GM23338 (cell line): ENCODE measurements at regions not wholly inside any gene's neighbourhood (a gene's known extent, or its start where the extent isn't known, plus 50 kb on each side); places are given as distances from the start of the nearest gene placed in this dataset.
"Not testable (repeated sequence)": the region's sequence is repeated elsewhere in the genome, so short reads cannot be mapped to it uniquely, and the experiment has no call there.

Experiments
- ATAC-seq: fragments of 200-7000 bp; cut with Tn5 transposase; 3 replicates; pipeline ENCODE4 v1.9.1; 2020
- DNase-seq: peaks from one replicate; pipeline ENCODE4 v3.0.0-alpha.2; 2015; ENCODE audit warnings: low spot score
- H2AFZ ChIP-seq: fragments of 200-600 bp; sonication (generic); 2 replicates; pipeline ENCODE4 v1.8.0; 2016; ENCODE audit warnings: antibody characterized with exemption, mild to moderate bottlenecking, moderate library complexity
- H3F3A ChIP-seq: fragments of 200-600 bp; sonication (generic); replicated peaks from 2 replicates; pipeline ENCODE4 v1.8.0; 2017; ENCODE audit warnings: antibody characterized with exemption, mixed run types, low read depth
- H3K27ac ChIP-seq: fragments of 200-600 bp; sonication (generic); 2 replicates; pipeline ENCODE4 v1.6.1; 2016; ENCODE audit warnings: low read depth
- H3K27me3 ChIP-seq: fragments of 200-600 bp; sonication (generic); 2 replicates; pipeline ENCODE4 v1.8.0; 2016; ENCODE audit warnings: mild to moderate bottlenecking, mixed run types, moderate library complexity; ENCODE audit not compliant: insufficient read depth
- H3K36me3 ChIP-seq: fragments of 200-600 bp; sonication (generic); 2 replicates; pipeline ENCODE4 v1.8.0; 2016; ENCODE audit warnings: mild to moderate bottlenecking; ENCODE audit not compliant: insufficient read depth
- H3K4me1 ChIP-seq: fragments of 200-600 bp; sonication (generic); 2 replicates; pipeline ENCODE4 v1.8.0; 2016; ENCODE audit warnings: mild to moderate bottlenecking, moderate library complexity; ENCODE audit not compliant: insufficient read depth
- H3K4me2 ChIP-seq: fragments of 200-600 bp; sonication (generic); 2 replicates; pipeline ENCODE4 v1.7.1; 2017; ENCODE audit warnings: mixed run types
- H3K4me3 ChIP-seq: fragments of 200-600 bp; sonication (generic); 2 replicates; pipeline ENCODE4 v1.6.1; 2016; ENCODE audit warnings: mixed run types
- H3K79me2 ChIP-seq: fragments of 200-600 bp; sonication (generic); replicated peaks from 2 replicates; pipeline ENCODE4 v1.8.0; 2017; ENCODE audit warnings: mild to moderate bottlenecking; ENCODE audit not compliant: insufficient read depth
- H3K9me2 ChIP-seq: fragments of 200-600 bp; sonication (generic); 2 replicates; pipeline ENCODE4 v1.8.0; 2017; ENCODE audit not compliant: insufficient read depth
- H4K20me1 ChIP-seq: fragments of 200-600 bp; sonication (generic); replicated peaks from 2 replicates; pipeline ENCODE4 v1.8.0; 2017; ENCODE audit warnings: mild to moderate bottlenecking; ENCODE audit not compliant: insufficient read depth
- H3K27ac Mint-ChIP-seq: 2 replicates; pipeline ENCODE4 v1.8.0; 2020; ENCODE audit warnings: inconsistent platforms, mild to moderate bottlenecking, moderate library complexity, mixed read lengths
- H3K27me3 Mint-ChIP-seq: 3 replicates; pipeline ENCODE4 v1.8.0; 2022; ENCODE audit warnings: low read depth, mild to moderate bottlenecking, moderate library complexity, mixed read lengths, inconsistent platforms; ENCODE audit not compliant: insufficient read depth, poor library complexity
- H3K36me3 Mint-ChIP-seq: 3 replicates; pipeline ENCODE4 v1.8.0; 2021; ENCODE audit warnings: low read depth, mild to moderate bottlenecking, inconsistent platforms, moderate library complexity, mixed read lengths
- H3K4me1 Mint-ChIP-seq: 3 replicates; pipeline ENCODE4 v1.8.0; 2020; ENCODE audit warnings: mild to moderate bottlenecking, inconsistent platforms, mixed read lengths
- H3K4me3 Mint-ChIP-seq: 3 replicates; pipeline ENCODE4 v1.8.0; 2021; ENCODE audit warnings: moderate library complexity, mild to moderate bottlenecking, inconsistent platforms, mixed read lengths
- H3K9me3 Mint-ChIP-seq: 3 replicates; pipeline ENCODE4 v1.8.0; 2020; ENCODE audit warnings: moderate library complexity, mild to moderate bottlenecking, inconsistent platforms, mixed read lengths
- CREB1 ChIP-seq: fragments of 250-450 bp; sonication (Bioruptor Pico); IDR thresholded peaks from 2 replicates; pipeline ENCODE4 v1.5.0; 2020; ENCODE audit warnings: low read depth, mild to moderate bottlenecking, moderate library complexity
- CTCF ChIP-seq, 2 experiments: fragments of 200-600 bp in 1 of 2; sonication (generic) in 1 of 2; conservative IDR thresholded peaks; 2 replicates each; pipeline versions ENCODE4 v1.5.1 to v1.6.1; 2016 to 2017; ENCODE audit warnings: antibody characterized with exemption in 2 of 2, low read depth in 2 of 2, mild to moderate bottlenecking in 2 of 2, moderate library complexity in 1 of 2
- EZH2 ChIP-seq: fragments of 200-600 bp; sonication (generic); IDR thresholded peaks from one replicate; pipeline ENCODE4 v1.8.0; 2017; ENCODE audit warnings: antibody characterized with exemption, mild to moderate bottlenecking, low read depth; ENCODE audit not compliant: unreplicated experiment
- JUNB ChIP-seq: IDR thresholded peaks from one replicate; pipeline ENCODE4 v1.6.1; 2016; ENCODE audit warnings: antibody characterized with exemption; ENCODE audit not compliant: unreplicated experiment
- NANOG ChIP-seq: IDR thresholded peaks from 2 replicates; pipeline ENCODE4 v1.6.1; 2016; ENCODE audit warnings: antibody characterized with exemption, borderline replicate concordance
- REST ChIP-seq: IDR thresholded peaks from one replicate; pipeline ENCODE4 v1.6.1; 2018; ENCODE audit warnings: antibody characterized with exemption; ENCODE audit not compliant: unreplicated experiment
- ZNF114 ChIP-seq: fragments of 250-450 bp; sonication (Bioruptor Pico); IDR thresholded peaks from 2 replicates; pipeline ENCODE4 v1.5.0; 2020; ENCODE audit warnings: mild to moderate bottlenecking, moderate library complexity
- ZNF331 ChIP-seq: fragments of 250-450 bp; sonication (Bioruptor Pico); IDR thresholded peaks from 2 replicates; pipeline ENCODE4 v1.5.0; 2020; ENCODE audit warnings: low read depth, mild to moderate bottlenecking, moderate library complexity

GRCh38 chr2:132265595-132265994, 103.8 kb upstream of the ANKRD30BL start:
- not testable (repeated sequence) for ATAC-seq, H3K36me3 ChIP-seq, H3K9me3 Mint-ChIP-seq, H3K27me3 ChIP-seq, H3K27ac ChIP-seq, H4K20me1 ChIP-seq, H3K27ac Mint-ChIP-seq, H3K27me3 Mint-ChIP-seq, H3K79me2 ChIP-seq, H3K9me2 ChIP-seq, H2AFZ ChIP-seq, H3K4me1 Mint-ChIP-seq, H3K4me3 Mint-ChIP-seq, DNase-seq, H3K36me3 Mint-ChIP-seq, H3F3A ChIP-seq, H3K4me3 ChIP-seq, H3K4me2 ChIP-seq
- peaks cover 25% of the 10 kb centered on the region for H3K4me1 ChIP-seq

- H2AFZ ChIP-seq, result peak overlapping the region; percentile 96
Measured at GRCh38 chr2:132267105-132267497, 105.3 kb upstream of the ANKRD30BL start.

GRCh38 chr2:132267498-132268283, 105.9 kb upstream of the ANKRD30BL start:
- H3K4me1 Mint-ChIP-seq, H4K20me1 ChIP-seq, H3F3A ChIP-seq, H3K79me2 ChIP-seq, H3K4me3 Mint-ChIP-seq, H3K27me3 Mint-ChIP-seq, H3K9me2 ChIP-seq, H3K9me3 Mint-ChIP-seq, H3K36me3 Mint-ChIP-seq, H3K27me3 ChIP-seq, H3K27ac Mint-ChIP-seq, H3K36me3 ChIP-seq: not testable (repeated sequence)
- Histone ChIP-seq H3K4me2 (peak overlapping the region; percentile 70), H3K27ac (peak overlapping the region; percentile 97), H2AFZ (peak overlapping the region; percentile 96; the same call in 1 of the 2 replicates), H3K4me3 (peak overlapping the region; percentile 41), H3K4me1 (peaks cover 25% of the 10 kb centered on the region)
- DNase-seq, result peak; percentile 66
- peak; percentile 36; the same call in 2 of the 3 replicates for ATAC-seq

More at GRCh38 chr2:132267105-132267497, 105.3 kb upstream of the ANKRD30BL start:
- Histone ChIP-seq H3K4me1 (peaks cover 25% of the 10 kb centered on the region), H3F3A (no peaks in the 10 kb centered on the region), H3K4me2 (peak overlapping the region; percentile 70), H3K4me3 (peak overlapping the region; percentile 41), H3K27ac (peak overlapping the region; percentile 97), H3K79me2 (no peaks in the 10 kb centered on the region), H3K36me3 (no peaks in the 10 kb centered on the region), H3K9me2 (no peaks in the 10 kb centered on the region), H4K20me1 (no peaks in the 10 kb centered on the region), H3K27me3 (no peaks in the 10 kb centered on the region)
- Mint-ChIP-seq H3K4me1 (no peaks in the 10 kb centered on the region), H3K36me3 (no peaks in the 10 kb centered on the region), H3K4me3 (no peak overlapping the region), H3K27ac (no peak overlapping the region), H3K27me3 (no peaks in the 10 kb centered on the region), H3K9me3 (no peaks in the 10 kb centered on the region)
- no peak for DNase-seq
- no peak for TF ChIP-seq JUNB
- no peak for TF ChIP-seq EZH2
- TF ChIP-seq REST, result no peak
- no peak for TF ChIP-seq CREB1 (CRISPR knock-in tag)
- no peak for TF ChIP-seq CTCF (conservative IDR thresholded peaks at IDR 0.05; ENCODE audit: low read depth in 2 of 2)
- no peak for TF ChIP-seq ZNF114 (CRISPR knock-in tag)
- TF ChIP-seq ZNF331 (CRISPR knock-in tag), result no peak
- no peak for TF ChIP-seq NANOG
- peak; percentile 50; the same call in 2 of the 3 replicates for ATAC-seq
